Neural cell (in vitro differentiated cells): ENCODE measurements at regions not wholly inside any gene's neighbourhood (a gene's known extent, or its start where the extent isn't known, plus 50 kb on each side); places are given as distances from the start of the nearest gene placed in this dataset.

ENCODE experiments used
- H2AFZ ChIP-seq: fragments of 200-600, 300-800 bp; sonication (generic), shearing (Covaris generic); 2 replicates; pipeline ENCODE4 v1.6.0; 2014; ENCODE audit warnings: low read depth, mild to moderate bottlenecking, antibody characterized with exemption, low read length, moderate library complexity
- H3F3A ChIP-seq: fragments of 200-600 bp; shearing (Covaris generic); 2 replicates; pipeline ENCODE4 v1.6.1; 2016; ENCODE audit warnings: mild to moderate bottlenecking, moderate library complexity, mixed read lengths, antibody characterized with exemption, low read length; ENCODE audit not compliant: insufficient read depth, poor library complexity, severe bottlenecking
- H3K27ac ChIP-seq: fragments of 200-600, 300-800 bp; sonication (generic), shearing (Covaris generic); 2 replicates; pipeline ENCODE4 v1.5.1; 2014; ENCODE audit warnings: mild to moderate bottlenecking, low read length, moderate library complexity
- H3K27me3 ChIP-seq: fragments of 300-800, 200-600 bp; sonication (generic), shearing (Covaris generic); 2 replicates; pipeline ENCODE4 v1.6.0; 2014; ENCODE audit warnings: mild to moderate bottlenecking, low read depth, low read length, moderate library complexity; ENCODE audit not compliant: insufficient read depth
- H3K36me3 ChIP-seq: fragments of 300-800, 200-600 bp; sonication (generic), shearing (Covaris generic); 2 replicates; pipeline ENCODE4 v1.5.1; 2014; ENCODE audit warnings: mild to moderate bottlenecking, antibody characterized with exemption, low read length, moderate library complexity; ENCODE audit not compliant: insufficient read depth
- H3K4me2 ChIP-seq: fragments of 300-800, 200-600 bp; sonication (generic), shearing (Covaris generic); 2 replicates; pipeline ENCODE4 v1.6.0; 2014; ENCODE audit warnings: mild to moderate bottlenecking, low read length
- H3K4me3 ChIP-seq: fragments of 300-800, 200-600 bp; sonication (generic), shearing (Covaris generic); 2 replicates; pipeline ENCODE4 v1.5.1; 2014; ENCODE audit warnings: mild to moderate bottlenecking, low read length, moderate library complexity
- H3K79me2 ChIP-seq: fragments of 200-600 bp; shearing (Covaris generic); replicated peaks from 2 replicates; pipeline ENCODE4 v1.6.0; 2014; ENCODE audit warnings: mild to moderate bottlenecking, low read length, moderate library complexity; ENCODE audit not compliant: insufficient read depth
- H3K9ac ChIP-seq: fragments of 300-800, 200-600 bp; sonication (generic), shearing (Covaris generic); 2 replicates; pipeline ENCODE4 v1.6.1; 2016; ENCODE audit warnings: mild to moderate bottlenecking, low read length, mixed read lengths
- H3K9me2 ChIP-seq: fragments of 200-600 bp; shearing (Covaris generic); 2 replicates; pipeline ENCODE4 v1.6.1; 2016; ENCODE audit warnings: mild to moderate bottlenecking, low read length, mixed read lengths; ENCODE audit not compliant: insufficient read depth
- H3K9me3 ChIP-seq: fragments of 200-600, 300-800 bp; sonication (generic), shearing (Covaris generic); 2 replicates; pipeline ENCODE4 v1.6.1; 2016; ENCODE audit warnings: mild to moderate bottlenecking, mixed run types, low read length, moderate library complexity, mixed read lengths
- H4K20me1 ChIP-seq: fragments of 200-600 bp; shearing (Covaris generic); 2 replicates; pipeline ENCODE4 v1.6.1; 2016; ENCODE audit warnings: mild to moderate bottlenecking, mixed run types; ENCODE audit not compliant: insufficient read depth
- CTCF ChIP-seq: fragments of 450-650 bp; IDR thresholded peaks from 2 replicates; pipeline ENCODE4 v1.5.1; 2014; ENCODE audit warnings: antibody characterized with exemption, mild to moderate bottlenecking, moderate library complexity; ENCODE audit not compliant: poor library complexity, severe bottlenecking
- EP300 ChIP-seq: fragments of 450-650 bp; conservative IDR thresholded peaks from 2 replicates; pipeline ENCODE4 v1.6.1; 2014; ENCODE audit warnings: antibody characterized with exemption, mild to moderate bottlenecking, moderate library complexity; ENCODE audit not compliant: poor library complexity, severe bottlenecking
- EZH2 ChIP-seq: fragments of 200-600, 300-800 bp; shearing (Covaris generic), sonication (generic); IDR thresholded peaks from 2 replicates; pipeline ENCODE4 v1.6.1; 2014; ENCODE audit warnings: antibody characterized with exemption, low read length, borderline replicate concordance, mild to moderate bottlenecking; ENCODE audit not compliant: insufficient read depth, poor library complexity, severe bottlenecking
- MXI1 ChIP-seq: fragments of 450-650 bp; conservative IDR thresholded peaks from 2 replicates; pipeline ENCODE4 v1.6.1; 2014; ENCODE audit warnings: antibody characterized with exemption, mild to moderate bottlenecking; ENCODE audit not compliant: poor library complexity, severe bottlenecking
- POLR2AphosphoS5 ChIP-seq: IDR thresholded peaks from 2 replicates; pipeline ENCODE4 v1.6.1; 2012
- RAD21 ChIP-seq: fragments of 450-650 bp; conservative IDR thresholded peaks from 2 replicates; pipeline ENCODE4 v1.6.1; 2014; ENCODE audit warnings: antibody characterized with exemption, mild to moderate bottlenecking, moderate library complexity
- REST ChIP-seq: IDR thresholded peaks from 2 replicates; pipeline ENCODE4 v1.6.1; 2012; ENCODE audit warnings: borderline replicate concordance
- SMC3 ChIP-seq: fragments of 450-650 bp; conservative IDR thresholded peaks from 2 replicates; pipeline ENCODE4 v1.6.1; 2014; ENCODE audit warnings: antibody characterized with exemption, mild to moderate bottlenecking, moderate library complexity; ENCODE audit not compliant: poor library complexity
- TAF1 ChIP-seq: IDR thresholded peaks from 2 replicates; pipeline ENCODE4 v1.6.1; 2012; ENCODE audit warnings: low read depth

GRCh38 chr2:128500138-128500800 is 181.6 kb upstream of the HS6ST1 start:
- no peak overlapping the region for H2AFZ ChIP-seq
- H4K20me1 ChIP-seq = no peaks in the 10 kb centered on the region
- no peaks in the 10 kb centered on the region for H3K9me3 ChIP-seq
- no peak for TF ChIP-seq SMC3
- no peak for TF ChIP-seq CTCF
- TF ChIP-seq EZH2 = no peak
- no peak for TF ChIP-seq EP300
- TF ChIP-seq MXI1 = no peak
- TF ChIP-seq REST = no peak
- TF ChIP-seq RAD21 = no peak
- TF ChIP-seq TAF1 = no peak
- no peak for TF ChIP-seq POLR2AphosphoS5
- no peak overlapping the region for H3K27ac ChIP-seq
- no peak overlapping the region for H3K4me2 ChIP-seq
- H3K36me3 ChIP-seq = no peaks in the 10 kb centered on the region
- no peaks in the 10 kb centered on the region for H3K27me3 ChIP-seq
- no peaks in the 10 kb centered on the region for H3F3A ChIP-seq
- H3K9ac ChIP-seq = no peak overlapping the region
- no peak overlapping the region for H3K4me3 ChIP-seq
- H3K79me2 ChIP-seq = no peaks in the 10 kb centered on the region
- no peaks in the 10 kb centered on the region for H3K9me2 ChIP-seq

- no peak overlapping the region for H3K27ac ChIP-seq
- no peak for TF ChIP-seq RAD21
- TF ChIP-seq POLR2AphosphoS5 = no peak
- no peak for TF ChIP-seq EP300
- no peak for TF ChIP-seq TAF1
- TF ChIP-seq REST = no peak
- TF ChIP-seq MXI1 = no peak
- TF ChIP-seq SMC3 = no peak
- TF ChIP-seq EZH2 = no peak
Observed at GRCh38 chr2:128501006-128501690, 182.5 kb upstream of the HS6ST1 start.

More at GRCh38 chr2:128501006-128501690, 182.5 kb upstream of the HS6ST1 start:
- no peaks in the 10 kb centered on the region for H3K36me3 ChIP-seq
- no peaks in the 10 kb centered on the region for H3K27me3 ChIP-seq
- no peak overlapping the region for H2AFZ ChIP-seq
- H3K4me2 ChIP-seq = no peak overlapping the region
- H3K9ac ChIP-seq = no peak overlapping the region
- H3K9me2 ChIP-seq = no peaks in the 10 kb centered on the region
- H3F3A ChIP-seq = no peaks in the 10 kb centered on the region
- no peaks in the 10 kb centered on the region for H3K9me3 ChIP-seq
- no peaks in the 10 kb centered on the region for H3K79me2 ChIP-seq
- no peak overlapping the region for H3K4me3 ChIP-seq
- H4K20me1 ChIP-seq = no peaks in the 10 kb centered on the region
